ENCODE measurements at regions not wholly inside any gene's neighbourhood (a gene's known extent, or its start where the extent isn't known, plus 50 kb on each side); places are given as distances from the start of the nearest gene placed in this dataset.

GRCh38 chr20:50450493-50450826, 59.7 kb upstream of the PTPN1 start:
- TF ChIP-seq CTCF (IDR thresholded peaks at IDR 0.05) (no peak), POLR2A (IDR thresholded peaks at IDR 0.05) (no peak), POLR2AphosphoS5 (IDR thresholded peaks at IDR 0.05) (no peak), EP300 (IDR thresholded peaks at IDR 0.05; ENCODE audit: low read depth) (no peak)
